H1 (cell line): ENCODE measurements at regions not wholly inside any gene's neighbourhood (a gene's known extent, or its start where the extent isn't known, plus 50 kb on each side); places are given as distances from the start of the nearest gene placed in this dataset.
A peak's percentile ranks its signal among the peaks of the same experiment; 100 is the strongest.

Experiments used
- CTCF ChIA-PET: fragments of 300-600 bp; sonication (Branson Sonifier 250); formaldehyde crosslinking; loops from one replicate; lab custom pipeline; 2021; ENCODE audit not compliant: partially characterized antibody; lab: Charles Lee
- POLR2A ChIA-PET: fragments of 300-600 bp; sonication (Branson Sonifier 250); formaldehyde crosslinking; loops from one replicate; lab custom pipeline; 2021; ENCODE audit warnings: inconsistent platforms; ENCODE audit not compliant: partially characterized antibody; lab: Charles Lee
- DNase-seq, 2 experiments: peaks; one replicate each; pipeline versions ENCODE4 v3.0.0 to v3.0.0-alpha.2; 2010 to 2022; ENCODE audit warnings: low spot score in 2 of 2, low read depth in 1 of 2, mixed read lengths in 1 of 2
- FAIRE-seq: peaks from 2 replicates; lab custom pipeline; 2011; peaks lifted over from hg19 to GRCh38; lab: Jason Lieb, UNC
- H2AFZ ChIP-seq: 2 replicates; pipeline ENCODE4 v1.8.1; 2012; ENCODE audit warnings: low read length, inconsistent platforms
- H2AK5ac ChIP-seq: 2 replicates; pipeline ENCODE4 v1.6.1; 2013; ENCODE audit warnings: low read depth, low read length
- H2BK120ac ChIP-seq: replicated peaks from 2 replicates; pipeline ENCODE3; 2013; ENCODE audit warnings: low read depth, low read length, inconsistent platforms
- H2BK12ac ChIP-seq: 2 replicates; pipeline ENCODE4 v1.6.1; 2013; ENCODE audit warnings: low read depth, low read length
- H2BK15ac ChIP-seq: 2 replicates; pipeline ENCODE4 v1.6.1; 2013; ENCODE audit warnings: low read length
- H2BK20ac ChIP-seq: 2 replicates; pipeline ENCODE4 v1.6.1; 2013; ENCODE audit warnings: low read length
- H2BK5ac ChIP-seq: 2 replicates; pipeline ENCODE4 v1.6.1; 2013; ENCODE audit warnings: low read depth, low read length
- H3K14ac ChIP-seq: 2 replicates; pipeline ENCODE4 v1.6.1; 2013; ENCODE audit warnings: inconsistent platforms; ENCODE audit not compliant: insufficient read length
- H3K18ac ChIP-seq: 2 replicates; pipeline ENCODE4 v1.6.1; 2013; ENCODE audit warnings: low read length; ENCODE audit errors: extremely low read depth
- H3K23ac ChIP-seq: 2 replicates; pipeline ENCODE4 v1.6.1; 2013; ENCODE audit warnings: inconsistent platforms; ENCODE audit not compliant: insufficient read length
- H3K23me2 ChIP-seq: 2 replicates; pipeline ENCODE4 v1.6.1; 2013; ENCODE audit warnings: low read depth, low read length
- H3K27ac ChIP-seq: 2 replicates; pipeline ENCODE4 v1.6.1; 2011; ENCODE audit warnings: low read depth, low read length, inconsistent platforms
- H3K27me3 ChIP-seq, 4 experiments: replicated peaks in 1 of 4; 1 replicate in 1 of 4; 2 replicates in 3 of 4; pipeline versions ENCODE4 v1.6.1 to v1.8.1; 2011 to 2013; ENCODE audit warnings: low read length in 3 of 4, mild to moderate bottlenecking in 3 of 4, inconsistent platforms in 2 of 4, mixed read lengths in 2 of 4, moderate library complexity in 1 of 4; ENCODE audit not compliant: control insufficient read depth in 3 of 4, insufficient read depth in 3 of 4; ENCODE audit errors: extremely low read depth in 1 of 4
- H3K36me3 ChIP-seq, 4 experiments: 2 replicates each; pipeline versions ENCODE4 v1.6.1 to v1.8.1; 2011 to 2013; ENCODE audit warnings: mild to moderate bottlenecking in 4 of 4, low read length in 3 of 4, moderate library complexity in 2 of 4, control low read depth in 1 of 4, inconsistent platforms in 1 of 4; ENCODE audit not compliant: insufficient read depth in 4 of 4, control insufficient read depth in 2 of 4
- H3K4ac ChIP-seq: replicated peaks from 2 replicates; pipeline ENCODE3; 2013; ENCODE audit warnings: low read length, low read depth, mixed read lengths, inconsistent platforms; ENCODE audit not compliant: insufficient read length
- H3K4me1 ChIP-seq, 4 experiments: replicated peaks in 1 of 4; 1 replicate in 1 of 4; 2 replicates in 3 of 4; pipeline versions ENCODE4 v1.6.1 to v1.8.1; 2011 to 2013; ENCODE audit warnings: low read length in 3 of 4, inconsistent platforms in 2 of 4, mixed read lengths in 1 of 4; ENCODE audit not compliant: insufficient read depth in 4 of 4, control insufficient read depth in 3 of 4
- H3K4me2 ChIP-seq, 2 experiments: 2 replicates each; pipeline versions ENCODE4 v1.6.1 to v1.8.1; 2011 to 2013; ENCODE audit warnings: low read depth in 2 of 2, low read length in 2 of 2, control low read depth in 1 of 2, inconsistent platforms in 1 of 2, mild to moderate bottlenecking in 1 of 2; ENCODE audit not compliant: insufficient read depth in 1 of 2
- H3K4me3 ChIP-seq, 4 experiments: fragments of 200-600, 300-600 bp in 1 of 4; sonication (generic), shearing (Covaris generic), sonication (Bioruptor Twin) in 1 of 4; 2 replicates each; pipeline versions ENCODE4 v1.5.1 to v1.8.1; 2011 to 2016; ENCODE audit warnings: low read length in 4 of 4, low read depth in 3 of 4, control low read depth in 2 of 4, inconsistent platforms in 2 of 4, mild to moderate bottlenecking in 2 of 4, mixed read lengths in 1 of 4, moderate library complexity in 1 of 4; ENCODE audit not compliant: insufficient read depth in 2 of 4; ENCODE audit errors: extremely low read depth in 1 of 4
- H3K56ac ChIP-seq: replicated peaks from 2 replicates; pipeline ENCODE3; 2013; ENCODE audit warnings: low read depth, mild to moderate bottlenecking, mixed read lengths, low read length, inconsistent platforms; ENCODE audit not compliant: insufficient read length
- H3K79me1 ChIP-seq: 2 replicates; pipeline ENCODE4 v1.6.1; 2013; ENCODE audit warnings: low read depth, low read length, control low read depth
- H3K79me2 ChIP-seq, 2 experiments: 2 replicates each; pipeline versions ENCODE4 v1.6.1 to v1.8.1; 2012 to 2013; ENCODE audit warnings: low read length in 2 of 2, mild to moderate bottlenecking in 2 of 2, inconsistent platforms in 1 of 2; ENCODE audit not compliant: insufficient read depth in 2 of 2, control insufficient read depth in 1 of 2
- H3K9ac ChIP-seq, 4 experiments: replicated peaks in 1 of 4; 1 replicate in 1 of 4; 2 replicates in 3 of 4; pipeline versions ENCODE4 v1.6.1 to v1.8.1; 2011 to 2013; ENCODE audit warnings: low read depth in 3 of 4, low read length in 3 of 4, control low read depth in 2 of 4, mild to moderate bottlenecking in 2 of 4, moderate library complexity in 2 of 4, inconsistent platforms in 1 of 4; ENCODE audit errors: extremely low read depth in 1 of 4
- H3K9me3 ChIP-seq, 2 experiments: 2 replicates each; pipeline versions ENCODE4 v1.6.1 to v1.8.1; 2012 to 2013; ENCODE audit warnings: mild to moderate bottlenecking in 2 of 2, moderate library complexity in 2 of 2, control low read depth in 1 of 2, inconsistent platforms in 1 of 2, low read depth in 1 of 2, low read length in 1 of 2, mixed read lengths in 1 of 2; ENCODE audit not compliant: insufficient read depth in 2 of 2
- H4K20me1 ChIP-seq, 2 experiments: replicated peaks in 1 of 2; 2 replicates each; pipeline versions ENCODE3 to v1.8.1; 2011 to 2013; ENCODE audit warnings: inconsistent platforms in 2 of 2, low read length in 2 of 2, mild to moderate bottlenecking in 1 of 2; ENCODE audit not compliant: insufficient read depth in 2 of 2, control insufficient read depth in 1 of 2
- H4K5ac ChIP-seq: 2 replicates; pipeline ENCODE4 v1.6.1; 2013; ENCODE audit warnings: low read length, low read depth, mixed read lengths, inconsistent platforms; ENCODE audit not compliant: insufficient read length
- H4K8ac ChIP-seq: 2 replicates; pipeline ENCODE4 v1.8.0; 2013; ENCODE audit warnings: mild to moderate bottlenecking, moderate library complexity, low read length, inconsistent platforms; ENCODE audit not compliant: insufficient read depth; ENCODE audit errors: extremely low read depth
- H4K91ac ChIP-seq: replicated peaks from 2 replicates; pipeline ENCODE3; 2013; ENCODE audit warnings: low read length, mixed read lengths, inconsistent platforms; ENCODE audit not compliant: insufficient read length
- ATF3 ChIP-seq: IDR thresholded peaks from 2 replicates; pipeline ENCODE4 v1.6.1; 2011; ENCODE audit warnings: low read depth, mild to moderate bottlenecking, low read length; ENCODE audit not compliant: insufficient read depth
- CTCF ChIP-seq, 3 experiments: IDR thresholded peaks; 1 replicate in 2 of 3; 2 replicates in 1 of 3; pipeline versions ENCODE4 v1.5.1 to v1.6.1; 2011; ENCODE audit warnings: low read length in 3 of 3, mild to moderate bottlenecking in 3 of 3, inconsistent platforms in 2 of 3, low read depth in 1 of 3, moderate library complexity in 1 of 3; ENCODE audit not compliant: insufficient read depth in 1 of 3; ENCODE audit errors: control extremely low read depth in 1 of 3
- RAD21 ChIP-seq, 2 experiments: IDR thresholded peaks in 1 of 2; conservative IDR thresholded peaks in 1 of 2; 2 replicates each; pipeline ENCODE4 v1.6.1; 2011; ENCODE audit warnings: low read depth in 2 of 2, low read length in 2 of 2, improper control_type of control experiment in 1 of 2, inconsistent platforms in 1 of 2, mild to moderate bottlenecking in 1 of 2, moderate library complexity in 1 of 2
- SIRT6 ChIP-seq: IDR thresholded peaks from one replicate; pipeline ENCODE4 v1.7.1; 2012; ENCODE audit warnings: low read length, inconsistent platforms
- WGBS, 2 experiments: shearing (Covaris generic) in 1 of 2; methylation state at CpG; one replicate each; pipeline versions ENCODE4 v1.1.6 to v1.1.7; 2013 to 2015; ENCODE audit warnings: low lambda C conversion rate in 2 of 2, mixed read lengths in 2 of 2, inconsistent platforms in 1 of 2, low coverage in 1 of 2, missing lambda C conversion rate in 1 of 2; ENCODE audit not compliant: insufficient replicate concordance in 2 of 2, insufficient coverage in 1 of 2, insufficient read length in 1 of 2; ENCODE audit errors: extremely low coverage in 1 of 2, missing lambda C conversion rate in 1 of 2; 5-methylcytosine and 5-hydroxymethylcytosine counted together

GRCh38 chr3:163951397-163951987, 1126.8 kb downstream of the SI start:
- Histone ChIP-seq H2AK5ac (no peak overlapping the region), H3K14ac (no peak overlapping the region), H4K91ac (no peak overlapping the region), H3K27ac (no peak overlapping the region), H2BK120ac (no peak overlapping the region), H3K9ac (no peak overlapping the region), H4K5ac (no peak overlapping the region), H3K36me3 (no peaks in the 10 kb centered on the region), H2BK5ac (no peak overlapping the region), H2BK12ac (no peak overlapping the region), H3K79me1 (no peaks in the 10 kb centered on the region), H2AFZ (no peak overlapping the region), H3K18ac (no peak overlapping the region), H4K8ac (no peak overlapping the region), H3K27me3 (no peaks in the 10 kb centered on the region), H3K23me2 (no peaks in the 10 kb centered on the region), H3K56ac (no peak overlapping the region), H3K79me2 (no peaks in the 10 kb centered on the region), H2BK15ac (no peak overlapping the region), H3K4me1 (no peaks in the 10 kb centered on the region), H3K4me2 (no peak overlapping the region), H3K23ac (no peak overlapping the region), H2BK20ac (no peak overlapping the region), H3K4ac (no peak overlapping the region), H3K9me3 (no peaks in the 10 kb centered on the region), H3K4me3 (no peak overlapping the region), H4K20me1 (no peaks in the 10 kb centered on the region)
- 69% methylated on average over 2 of the region's 2 CpGs; no CpG with 5 or more reads in 1 of the 2 experiments for WGBS, 2 experiments
- FAIRE-seq (no peak), DNase-seq (no peak)
- ChIA-PET CTCF (interaction anchor here (0.6 to 2.4 kb wide), 10 partner anchors 8 to 479 kb away, joined by 3 to 10 read pairs (median 4); no protein-coding TSS in a partner anchor), POLR2A (no interaction called here)
- TF ChIP-seq ATF3 (no peak), RAD21 (IDR thresholded peaks at IDR 0.05 in 1 of 2, conservative IDR thresholded peaks at IDR 0.05 in 1 of 2; ENCODE audit: low read depth in 2 of 2, low read length in 2 of 2) (peak; percentile 31 to 37; a peak in 3 of 4 replicates), CTCF (IDR thresholded peaks at IDR 0.05; ENCODE audit: control extremely low read depth in 1 of 3, insufficient read depth in 1 of 3, low read depth in 1 of 3, low read length in 3 of 3) (peak in 2 of 3 experiments; percentile 17 to 23; a peak in 2 of 4 replicates), SIRT6 (no peak)
